Neural crest cell (in vitro differentiated cells): ENCODE measurements at regions not wholly inside any gene's neighbourhood (a gene's known extent, or its start where the extent isn't known, plus 50 kb on each side); places are given as distances from the start of the nearest gene placed in this dataset.

ENCODE experiments used
- DNase-seq: peaks from one replicate; pipeline ENCODE4 v3.0.0; 2021; ENCODE audit warnings: low read depth, mixed read lengths, low spot score
- H3K27ac Mint-ChIP-seq: one replicate; pipeline ENCODE4 v1.8.0; 2021; ENCODE audit warnings: mild to moderate bottlenecking, mixed read lengths; ENCODE audit not compliant: unreplicated experiment
- H3K27me3 Mint-ChIP-seq: 2 replicates; pipeline ENCODE4 v1.8.0; 2021; ENCODE audit warnings: low read depth, mild to moderate bottlenecking, mixed read lengths
- H3K36me3 Mint-ChIP-seq: 2 replicates; pipeline ENCODE4 v1.8.0; 2021; ENCODE audit warnings: low read depth, mild to moderate bottlenecking, mixed read lengths
- H3K4me1 Mint-ChIP-seq: 2 replicates; pipeline ENCODE4 v1.8.0; 2021; ENCODE audit warnings: mixed read lengths
- H3K4me3 Mint-ChIP-seq: one replicate; pipeline ENCODE4 v1.8.0; 2021; ENCODE audit warnings: mild to moderate bottlenecking, mixed read lengths
- H3K9me3 Mint-ChIP-seq: 2 replicates; pipeline ENCODE4 v1.8.0; 2021; ENCODE audit warnings: mixed read lengths
- TF ChIP-seq, protein P1 (sequence below): fragments of 200-600 bp; sonication (generic); conservative IDR thresholded peaks from 2 replicates; pipeline ENCODE4 v1.5.0; 2021; ENCODE audit warnings: antibody characterized with exemption, mild to moderate bottlenecking

DNA sequence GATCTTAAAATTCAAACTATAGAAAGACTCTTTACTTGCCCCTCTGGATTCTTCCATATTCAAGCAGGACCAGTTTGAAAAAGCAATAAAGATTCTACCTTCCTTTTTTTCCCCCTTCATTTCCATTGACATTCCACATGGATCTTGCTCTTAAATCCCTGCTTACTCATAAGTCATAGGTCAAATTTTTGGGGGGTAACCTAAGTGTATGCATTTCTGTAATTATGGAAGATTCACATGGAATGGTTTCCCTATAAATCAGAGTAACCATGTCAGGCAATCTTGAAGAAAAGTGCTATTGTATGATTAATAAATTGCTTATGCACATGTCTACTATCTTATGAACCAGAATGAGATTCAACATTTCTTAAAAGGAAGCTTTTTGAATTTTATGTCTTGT is 551.0 kb downstream of the HAO1 start:
- Mint-ChIP-seq H3K4me1 (peaks cover 16% of the 10 kb centered on the region), H3K4me3 (no peak overlapping the region), H3K9me3 (no peaks in the 10 kb centered on the region), H3K27me3 (no peaks in the 10 kb centered on the region), H3K36me3 (no peaks in the 10 kb centered on the region), H3K27ac (peak overlapping the region; percentile 15)
- no peak for DNase-seq
- TF ChIP-seq, protein P1, sequence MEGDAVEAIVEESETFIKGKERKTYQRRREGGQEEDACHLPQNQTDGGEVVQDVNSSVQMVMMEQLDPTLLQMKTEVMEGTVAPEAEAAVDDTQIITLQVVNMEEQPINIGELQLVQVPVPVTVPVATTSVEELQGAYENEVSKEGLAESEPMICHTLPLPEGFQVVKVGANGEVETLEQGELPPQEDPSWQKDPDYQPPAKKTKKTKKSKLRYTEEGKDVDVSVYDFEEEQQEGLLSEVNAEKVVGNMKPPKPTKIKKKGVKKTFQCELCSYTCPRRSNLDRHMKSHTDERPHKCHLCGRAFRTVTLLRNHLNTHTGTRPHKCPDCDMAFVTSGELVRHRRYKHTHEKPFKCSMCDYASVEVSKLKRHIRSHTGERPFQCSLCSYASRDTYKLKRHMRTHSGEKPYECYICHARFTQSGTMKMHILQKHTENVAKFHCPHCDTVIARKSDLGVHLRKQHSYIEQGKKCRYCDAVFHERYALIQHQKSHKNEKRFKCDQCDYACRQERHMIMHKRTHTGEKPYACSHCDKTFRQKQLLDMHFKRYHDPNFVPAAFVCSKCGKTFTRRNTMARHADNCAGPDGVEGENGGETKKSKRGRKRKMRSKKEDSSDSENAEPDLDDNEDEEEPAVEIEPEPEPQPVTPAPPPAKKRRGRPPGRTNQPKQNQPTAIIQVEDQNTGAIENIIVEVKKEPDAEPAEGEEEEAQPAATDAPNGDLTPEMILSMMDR = no peak

DNA sequence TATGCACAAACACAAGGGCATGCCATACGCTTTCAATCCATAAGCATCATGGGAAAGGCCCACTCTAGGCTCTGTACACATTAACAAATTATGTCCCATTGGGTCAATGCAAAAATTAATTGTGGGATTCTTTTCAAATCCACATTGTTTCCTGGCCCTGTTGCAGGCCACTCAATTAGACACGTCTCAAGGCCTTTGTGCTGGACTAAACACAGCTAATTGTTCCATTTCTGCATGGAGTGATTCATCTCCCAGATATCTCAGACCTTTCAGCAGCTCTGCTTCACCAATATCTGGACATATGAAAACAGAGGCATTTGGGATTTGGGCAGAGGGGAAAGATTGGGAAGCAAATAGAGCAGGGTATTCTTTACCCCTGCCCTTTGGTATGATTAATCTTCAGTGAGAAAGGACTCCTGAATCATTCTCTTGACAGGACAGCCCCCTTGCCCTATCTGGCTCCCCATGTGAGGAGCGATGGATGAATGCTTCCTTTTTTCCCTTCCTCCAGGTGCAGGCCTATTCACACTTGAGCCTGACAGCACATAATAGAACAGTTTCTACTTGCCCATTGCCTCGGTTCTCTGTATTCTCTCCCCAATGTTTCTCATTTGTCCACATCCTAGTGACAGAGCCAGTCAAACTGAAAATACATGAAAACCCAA is 547.6 kb downstream of the HAO1 start:
- H3K9me3 Mint-ChIP-seq = peaks cover 1% of the 10 kb centered on the region
- TF ChIP-seq, protein P1 = no peak
- peaks cover 16% of the 10 kb centered on the region for H3K4me1 Mint-ChIP-seq

DNA sequence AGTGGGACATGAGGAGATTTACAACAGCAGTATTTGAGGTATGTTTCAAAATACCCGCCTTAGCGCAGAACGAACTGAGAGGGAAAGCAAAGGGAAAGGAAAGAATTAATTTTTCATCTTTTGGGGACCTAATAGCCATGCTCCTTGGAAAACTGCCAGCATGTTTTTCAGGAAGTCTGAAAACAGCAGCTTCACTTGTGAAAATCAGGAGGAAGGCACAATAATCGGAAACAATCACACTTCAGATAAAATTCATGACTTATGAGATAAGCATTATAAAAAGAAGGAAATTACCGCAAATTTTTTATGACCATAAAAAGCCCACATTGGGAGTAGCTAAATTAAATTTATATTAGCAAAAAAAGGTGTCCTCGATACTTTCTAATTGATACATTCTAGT is 541.1 kb downstream of the HAO1 start:
- TF ChIP-seq, protein P1 = no peak

More for the DNA sequence above, 547.6 kb downstream of the HAO1 start:
- no peaks in the 10 kb centered on the region for H3K27me3 Mint-ChIP-seq
- H3K4me3 Mint-ChIP-seq = no peak overlapping the region
- DNase-seq = no peak
- no peaks in the 10 kb centered on the region for H3K36me3 Mint-ChIP-seq
- H3K27ac Mint-ChIP-seq = no peak overlapping the region

DNA sequence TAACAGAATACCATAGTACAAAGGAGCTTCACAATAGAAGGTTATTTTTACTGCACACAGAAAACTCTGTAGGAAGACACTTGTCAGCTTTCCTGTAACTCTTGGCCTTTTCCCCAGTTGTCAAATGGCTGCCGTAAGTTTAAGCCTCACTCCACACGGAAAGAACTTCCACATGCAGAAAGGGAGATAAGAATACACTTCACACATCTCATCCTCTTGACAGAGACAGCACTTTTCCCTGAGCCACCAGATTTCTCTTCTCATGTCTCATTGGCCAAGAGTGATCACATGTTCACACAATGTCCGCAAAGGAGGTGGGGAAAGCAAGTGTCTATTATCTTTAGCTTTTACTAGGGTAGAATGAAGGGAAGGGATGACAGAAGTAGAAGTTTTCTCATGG is 540.7 kb downstream of the HAO1 start:
- H3K36me3 Mint-ChIP-seq = no peaks in the 10 kb centered on the region
- H3K9me3 Mint-ChIP-seq = peaks cover 4% of the 10 kb centered on the region
- no peak overlapping the region for H3K27ac Mint-ChIP-seq
- no peak overlapping the region for H3K4me3 Mint-ChIP-seq
- no peak for DNase-seq
- no peaks in the 10 kb centered on the region for H3K4me1 Mint-ChIP-seq
- TF ChIP-seq, protein P1 = no peak
- peaks cover 8% of the 10 kb centered on the region for H3K27me3 Mint-ChIP-seq

More for the DNA sequence above, 541.1 kb downstream of the HAO1 start:
- Mint-ChIP-seq H3K27ac (no peak overlapping the region), H3K36me3 (no peaks in the 10 kb centered on the region), H3K27me3 (peaks cover 8% of the 10 kb centered on the region), H3K4me1 (no peaks in the 10 kb centered on the region), H3K4me3 (no peak overlapping the region), H3K9me3 (peaks cover 4% of the 10 kb centered on the region)
- DNase-seq = no peak

DNA sequence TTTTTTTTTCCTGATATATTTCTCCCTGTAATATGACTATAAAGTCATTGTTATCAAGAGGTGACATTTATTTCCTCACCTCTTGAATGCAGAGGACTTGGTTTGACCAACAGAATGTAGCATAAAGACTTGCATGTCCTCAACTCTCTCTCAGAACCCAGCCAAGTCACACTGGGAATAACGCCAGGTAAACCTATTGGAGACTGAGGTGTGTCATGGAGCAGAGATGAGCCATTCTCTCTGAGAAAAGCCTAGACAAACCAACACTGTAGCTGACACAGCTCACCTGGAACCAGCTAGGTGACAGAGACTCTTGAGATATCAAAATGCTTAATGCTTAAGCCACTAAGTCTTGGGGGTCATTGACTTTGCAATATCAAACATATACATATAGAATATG is 533.6 kb downstream of the HAO1 start:
- TF ChIP-seq, protein P1 = no peak
- no peak for DNase-seq
- H3K4me3 Mint-ChIP-seq = no peak overlapping the region
- H3K4me1 Mint-ChIP-seq = peaks cover 3% of the 10 kb centered on the region
- H3K27me3 Mint-ChIP-seq = peaks cover 8% of the 10 kb centered on the region
- no peaks in the 10 kb centered on the region for H3K36me3 Mint-ChIP-seq
- H3K9me3 Mint-ChIP-seq = no peaks in the 10 kb centered on the region
- no peak overlapping the region for H3K27ac Mint-ChIP-seq
